ENCODE measurements at regions not wholly inside any gene's neighbourhood (a gene's known extent, or its start where the extent isn't known, plus 50 kb on each side); places are given as distances from the start of the nearest gene placed in this dataset.

DNA sequence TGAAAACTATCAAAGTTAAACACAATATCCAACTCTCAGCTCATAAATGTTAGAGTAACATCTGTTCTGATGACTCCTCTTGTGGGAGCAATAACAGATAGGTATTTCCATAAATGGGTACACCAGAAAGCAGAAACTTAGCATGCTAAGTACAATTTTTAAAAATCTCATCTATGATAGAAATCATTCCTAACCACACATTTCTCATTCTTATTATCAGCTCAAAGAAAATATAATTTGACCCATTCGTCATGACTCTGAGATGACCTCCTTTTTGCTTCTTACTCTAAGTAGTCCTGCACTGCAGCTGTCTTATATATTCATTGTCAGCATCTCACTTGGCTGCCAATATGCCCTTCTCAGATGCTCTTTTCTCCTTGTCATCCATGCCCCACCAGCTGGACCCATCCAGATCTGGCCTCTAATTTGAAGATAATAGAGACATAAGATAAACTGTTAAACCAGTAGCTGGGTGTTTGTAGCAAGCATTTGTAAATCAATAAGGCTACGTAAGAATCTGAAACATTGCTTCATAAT is 298.3 kb downstream of the KCNS3 start:
- DNase-seq (ENCODE audit: low spot score), result no peak
- H3K9me3 Mint-ChIP-seq (ENCODE audit: low read depth), result no peaks in the 10 kb centered on the region
- H3K36me3 Mint-ChIP-seq (ENCODE audit: low read depth), result no peaks in the 10 kb centered on the region
- no peak overlapping the region for H3K27ac Mint-ChIP-seq (ENCODE audit: unreplicated experiment)
- H3K4me3 Mint-ChIP-seq (ENCODE audit: unreplicated experiment), result no peak overlapping the region
- no peaks in the 10 kb centered on the region for H3K4me1 Mint-ChIP-seq (ENCODE audit: low read depth)
- TF ChIP-seq, protein P1, sequence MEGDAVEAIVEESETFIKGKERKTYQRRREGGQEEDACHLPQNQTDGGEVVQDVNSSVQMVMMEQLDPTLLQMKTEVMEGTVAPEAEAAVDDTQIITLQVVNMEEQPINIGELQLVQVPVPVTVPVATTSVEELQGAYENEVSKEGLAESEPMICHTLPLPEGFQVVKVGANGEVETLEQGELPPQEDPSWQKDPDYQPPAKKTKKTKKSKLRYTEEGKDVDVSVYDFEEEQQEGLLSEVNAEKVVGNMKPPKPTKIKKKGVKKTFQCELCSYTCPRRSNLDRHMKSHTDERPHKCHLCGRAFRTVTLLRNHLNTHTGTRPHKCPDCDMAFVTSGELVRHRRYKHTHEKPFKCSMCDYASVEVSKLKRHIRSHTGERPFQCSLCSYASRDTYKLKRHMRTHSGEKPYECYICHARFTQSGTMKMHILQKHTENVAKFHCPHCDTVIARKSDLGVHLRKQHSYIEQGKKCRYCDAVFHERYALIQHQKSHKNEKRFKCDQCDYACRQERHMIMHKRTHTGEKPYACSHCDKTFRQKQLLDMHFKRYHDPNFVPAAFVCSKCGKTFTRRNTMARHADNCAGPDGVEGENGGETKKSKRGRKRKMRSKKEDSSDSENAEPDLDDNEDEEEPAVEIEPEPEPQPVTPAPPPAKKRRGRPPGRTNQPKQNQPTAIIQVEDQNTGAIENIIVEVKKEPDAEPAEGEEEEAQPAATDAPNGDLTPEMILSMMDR (IDR thresholded peaks at IDR 0.05), result no peak
- peaks cover 32% of the 10 kb centered on the region for H3K27me3 Mint-ChIP-seq (ENCODE audit: low read depth)

DNA sequence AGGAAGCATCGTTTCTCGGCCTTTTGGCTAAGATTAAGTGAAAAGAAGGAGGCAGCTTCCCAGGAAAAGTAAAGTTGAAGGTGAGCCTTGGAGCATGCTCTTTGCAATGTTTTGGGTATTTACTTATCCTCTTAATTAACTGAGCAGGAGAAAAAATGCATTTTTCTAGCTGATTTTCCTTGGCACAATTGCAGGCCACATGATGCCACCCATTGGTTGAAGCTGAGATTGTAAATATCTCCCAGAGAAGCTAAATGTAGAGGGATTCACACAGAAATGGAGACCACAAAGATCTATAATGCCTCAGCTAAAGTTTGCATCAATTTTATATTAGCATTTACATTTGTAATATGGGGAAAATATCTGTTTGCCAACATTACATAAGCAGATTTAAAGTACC is 294.1 kb downstream of the KCNS3 start:
- Mint-ChIP-seq H3K27ac (ENCODE audit: unreplicated experiment) (no peak overlapping the region), H3K9me3 (ENCODE audit: low read depth) (no peaks in the 10 kb centered on the region), H3K27me3 (ENCODE audit: low read depth) (peaks cover 15% of the 10 kb centered on the region), H3K4me3 (ENCODE audit: unreplicated experiment) (no peak overlapping the region), H3K36me3 (ENCODE audit: low read depth) (no peaks in the 10 kb centered on the region), H3K4me1 (ENCODE audit: low read depth) (no peaks in the 10 kb centered on the region)
- no peak for DNase-seq (ENCODE audit: low spot score)
- TF ChIP-seq, protein P1 (IDR thresholded peaks at IDR 0.05), result no peak

DNA sequence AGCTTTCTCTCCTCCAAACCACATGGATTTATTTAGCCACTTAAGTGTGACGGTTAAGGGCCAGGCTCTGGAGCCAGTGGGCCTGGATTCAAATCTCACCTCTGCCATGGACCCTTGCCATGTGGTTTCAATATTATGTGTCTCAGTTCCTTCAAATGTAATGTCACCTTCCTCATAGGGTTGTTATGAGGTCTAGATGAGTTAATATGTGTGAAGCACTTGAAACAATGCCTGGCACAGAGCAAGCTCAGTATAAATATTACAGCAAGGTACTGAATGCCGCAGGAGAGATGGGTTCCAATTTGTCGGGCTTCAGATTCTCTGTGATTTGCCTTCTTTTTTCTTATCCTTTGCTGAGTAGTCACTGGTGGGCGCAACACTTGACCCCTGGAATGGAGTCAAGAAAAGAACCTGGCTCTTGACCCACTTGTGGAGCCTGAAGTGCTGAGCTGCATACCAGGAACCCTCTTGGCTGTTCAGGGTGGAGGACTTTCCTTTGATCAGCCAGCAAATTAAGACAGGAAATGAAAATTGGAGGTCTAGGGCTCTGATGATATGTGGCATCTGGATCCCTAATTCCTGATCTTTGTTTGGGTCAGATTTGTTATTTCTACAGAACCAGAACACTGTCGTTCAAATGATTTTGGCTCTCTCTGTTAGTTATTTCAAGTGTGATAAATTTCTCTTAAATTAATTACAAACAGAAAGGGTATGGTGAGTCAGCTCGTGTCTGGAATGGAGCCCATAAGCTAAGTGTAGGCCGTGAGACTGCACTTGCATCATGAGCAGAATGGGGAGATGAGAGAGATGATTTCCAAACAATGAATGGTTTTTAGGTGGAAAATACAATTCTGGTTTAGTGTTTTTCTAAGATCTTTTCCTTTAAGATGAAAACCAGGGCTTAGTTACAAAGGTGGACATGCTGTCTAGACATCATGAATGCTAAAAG is 293.0 kb downstream of the KCNS3 start:
- Mint-ChIP-seq H3K9me3 (ENCODE audit: low read depth) (peaks cover 5% of the 10 kb centered on the region), H3K36me3 (ENCODE audit: low read depth) (no peaks in the 10 kb centered on the region), H3K27ac (ENCODE audit: unreplicated experiment) (no peak overlapping the region), H3K4me3 (ENCODE audit: unreplicated experiment) (no peak overlapping the region), H3K27me3 (ENCODE audit: low read depth) (peaks cover 19% of the 10 kb centered on the region), H3K4me1 (ENCODE audit: low read depth) (no peaks in the 10 kb centered on the region)
- TF ChIP-seq, protein P1 (IDR thresholded peaks at IDR 0.05), result no peak
- DNase-seq (ENCODE audit: low spot score), result no peak

DNA sequence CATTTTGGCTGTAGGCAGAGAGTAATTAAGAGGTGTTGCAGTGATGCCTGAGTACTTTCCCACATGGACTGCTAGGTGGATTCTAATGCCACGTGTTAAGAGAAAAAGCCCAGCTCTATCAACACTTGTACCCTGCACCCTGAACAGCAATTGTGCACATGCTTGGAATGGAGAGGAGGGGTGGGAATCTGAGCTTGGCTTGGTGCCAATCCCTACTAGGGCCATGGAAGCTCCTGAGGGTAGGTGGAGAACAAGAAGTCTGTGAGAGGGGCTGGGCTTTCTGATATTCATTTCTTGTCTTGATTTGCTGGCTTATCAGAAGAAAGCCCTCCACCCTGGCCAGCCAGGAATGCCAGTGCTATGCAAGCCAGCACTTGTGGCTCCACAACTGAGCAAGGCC is 292.2 kb downstream of the KCNS3 start:
- Mint-ChIP-seq H3K4me1 (ENCODE audit: low read depth) (no peaks in the 10 kb centered on the region), H3K27me3 (ENCODE audit: low read depth) (peaks cover 17% of the 10 kb centered on the region), H3K4me3 (ENCODE audit: unreplicated experiment) (no peak overlapping the region)

DNA sequence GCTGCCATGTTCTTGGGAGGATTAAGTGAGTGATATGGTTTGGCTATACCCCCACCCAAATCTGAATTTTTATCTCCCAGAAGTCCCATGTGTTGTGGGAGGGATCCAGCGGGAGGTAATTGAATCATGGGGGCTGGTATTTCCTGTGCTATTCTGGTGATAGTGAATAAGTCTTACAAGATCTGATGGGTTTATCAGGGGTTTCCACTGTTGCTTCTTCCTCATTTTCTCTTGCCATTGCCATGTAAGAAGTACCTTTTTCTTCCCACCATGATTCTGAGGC is 291.4 kb downstream of the KCNS3 start:
- H3K27me3 Mint-ChIP-seq (ENCODE audit: low read depth), result peaks cover 15% of the 10 kb centered on the region
- TF ChIP-seq, protein P1 (IDR thresholded peaks at IDR 0.05), result no peak
- no peaks in the 10 kb centered on the region for H3K36me3 Mint-ChIP-seq (ENCODE audit: low read depth)
- DNase-seq (ENCODE audit: low spot score), result no peak
- no peak overlapping the region for H3K4me3 Mint-ChIP-seq (ENCODE audit: unreplicated experiment)
- peaks cover 8% of the 10 kb centered on the region for H3K9me3 Mint-ChIP-seq (ENCODE audit: low read depth)
- H3K27ac Mint-ChIP-seq (ENCODE audit: unreplicated experiment), result no peak overlapping the region
- H3K4me1 Mint-ChIP-seq (ENCODE audit: low read depth), result no peaks in the 10 kb centered on the region

More for the DNA sequence above, 292.2 kb downstream of the KCNS3 start:
- Mint-ChIP-seq H3K9me3 (ENCODE audit: low read depth) (peaks cover 8% of the 10 kb centered on the region), H3K36me3 (ENCODE audit: low read depth) (no peaks in the 10 kb centered on the region), H3K27ac (ENCODE audit: unreplicated experiment) (no peak overlapping the region)
- no peak for DNase-seq (ENCODE audit: low spot score)
- TF ChIP-seq, protein P1 (IDR thresholded peaks at IDR 0.05), result no peak

Measured in chondrocyte (in vitro differentiated cells).